Right kidney (tissue), 1 donor: ENCODE measurements at regions not wholly inside any gene's neighbourhood (a gene's known extent, or its start where the extent isn't known, plus 50 kb on each side); places are given as distances from the start of the nearest gene placed in this dataset.

Experiments used
- DNase-seq: peaks from one replicate; pipeline ENCODE4 v3.0.0-alpha.2; 2016

- no peak for DNase-seq
Observed at GRCh38 chr10:3723766-3724165, 61.2 kb downstream of the KLF6 start.

- DNase-seq = no peak
Observed at GRCh38 chr10:3720228-3721019, 64.6 kb downstream of the KLF6 start.

- DNase-seq = no peak
Observed at GRCh38 chr10:3719024-3719843, 65.8 kb downstream of the KLF6 start.

- no peak for DNase-seq
Observed at GRCh38 chr10:3716093-3716492, 68.9 kb downstream of the KLF6 start.

GRCh38 chr10:3714967-3715366, 70.0 kb downstream of the KLF6 start:
- DNase-seq = no peak

GRCh38 chr10:3714531-3714930, 70.5 kb downstream of the KLF6 start:
- no peak for DNase-seq

GRCh38 chr10:3712707-3713106, 72.3 kb downstream of the KLF6 start:
- DNase-seq = no peak

- no peak for DNase-seq
Observed at GRCh38 chr10:3711918-3712317, 73.1 kb downstream of the KLF6 start.

- DNase-seq = no peak
Observed at GRCh38 chr10:3710764-3711163, 74.2 kb downstream of the KLF6 start.

- DNase-seq = no peak
Observed at GRCh38 chr10:3709456-3710060, 75.5 kb downstream of the KLF6 start.

- DNase-seq = no peak
Observed at GRCh38 chr10:3708852-3709251, 76.2 kb downstream of the KLF6 start.

GRCh38 chr10:3704565-3705325, 80.3 kb downstream of the KLF6 start:
- no peak for DNase-seq

GRCh38 chr10:3702569-3702968, 82.4 kb downstream of the KLF6 start:
- DNase-seq = no peak

- DNase-seq = no peak
Observed at GRCh38 chr10:3702056-3702546, 82.9 kb downstream of the KLF6 start.

GRCh38 chr10:3701491-3701890, 83.5 kb downstream of the KLF6 start:
- DNase-seq = no peak

- DNase-seq = no peak
Observed at GRCh38 chr10:3700531-3701076, 84.4 kb downstream of the KLF6 start.

GRCh38 chr10:3699916-3700315, 85.1 kb downstream of the KLF6 start:
- no peak for DNase-seq

GRCh38 chr10:3698312-3698711, 86.7 kb downstream of the KLF6 start:
- DNase-seq = no peak

GRCh38 chr10:3693698-3694080, 91.3 kb downstream of the KLF6 start:
- DNase-seq = no peak

GRCh38 chr10:3693022-3693697, 91.8 kb downstream of the KLF6 start:
- DNase-seq = no peak

GRCh38 chr10:3692387-3692999, 92.5 kb downstream of the KLF6 start:
- no peak for DNase-seq
